H1 (cell line): ENCODE measurements at regions not wholly inside any gene's neighbourhood (a gene's known extent, or its start where the extent isn't known, plus 50 kb on each side); places are given as distances from the start of the nearest gene placed in this dataset.
A peak's percentile ranks its signal among the peaks of the same experiment; 100 is the strongest.

ENCODE experiments used
- CTCF ChIA-PET: fragments of 300-600 bp; sonication (Branson Sonifier 250); formaldehyde crosslinking; loops from one replicate; lab custom pipeline; 2021; ENCODE audit not compliant: partially characterized antibody; lab: Charles Lee
- POLR2A ChIA-PET: fragments of 300-600 bp; sonication (Branson Sonifier 250); formaldehyde crosslinking; loops from one replicate; lab custom pipeline; 2021; ENCODE audit warnings: inconsistent platforms; ENCODE audit not compliant: partially characterized antibody; lab: Charles Lee
- DNase-seq, 2 experiments: peaks; one replicate each; pipeline versions ENCODE4 v3.0.0 to v3.0.0-alpha.2; 2010 to 2022; ENCODE audit warnings: low spot score in 2 of 2, low read depth in 1 of 2, mixed read lengths in 1 of 2
- FAIRE-seq: peaks from 2 replicates; lab custom pipeline; 2011; peaks lifted over from hg19 to GRCh38; lab: Jason Lieb, UNC
- H2AFZ ChIP-seq: 2 replicates; pipeline ENCODE4 v1.8.1; 2012; ENCODE audit warnings: low read length, inconsistent platforms
- H2AK5ac ChIP-seq: 2 replicates; pipeline ENCODE4 v1.6.1; 2013; ENCODE audit warnings: low read depth, low read length
- H2BK120ac ChIP-seq: replicated peaks from 2 replicates; pipeline ENCODE3; 2013; ENCODE audit warnings: low read depth, low read length, inconsistent platforms
- H2BK12ac ChIP-seq: 2 replicates; pipeline ENCODE4 v1.6.1; 2013; ENCODE audit warnings: low read depth, low read length
- H2BK15ac ChIP-seq: 2 replicates; pipeline ENCODE4 v1.6.1; 2013; ENCODE audit warnings: low read length
- H2BK20ac ChIP-seq: 2 replicates; pipeline ENCODE4 v1.6.1; 2013; ENCODE audit warnings: low read length
- H2BK5ac ChIP-seq: 2 replicates; pipeline ENCODE4 v1.6.1; 2013; ENCODE audit warnings: low read depth, low read length
- H3K14ac ChIP-seq: 2 replicates; pipeline ENCODE4 v1.6.1; 2013; ENCODE audit warnings: inconsistent platforms; ENCODE audit not compliant: insufficient read length
- H3K18ac ChIP-seq: 2 replicates; pipeline ENCODE4 v1.6.1; 2013; ENCODE audit warnings: low read length; ENCODE audit errors: extremely low read depth
- H3K23ac ChIP-seq: 2 replicates; pipeline ENCODE4 v1.6.1; 2013; ENCODE audit warnings: inconsistent platforms; ENCODE audit not compliant: insufficient read length
- H3K23me2 ChIP-seq: 2 replicates; pipeline ENCODE4 v1.6.1; 2013; ENCODE audit warnings: low read depth, low read length
- H3K27ac ChIP-seq: 2 replicates; pipeline ENCODE4 v1.6.1; 2011; ENCODE audit warnings: low read depth, low read length, inconsistent platforms
- H3K27me3 ChIP-seq, 4 experiments: replicated peaks in 1 of 4; 1 replicate in 1 of 4; 2 replicates in 3 of 4; pipeline versions ENCODE4 v1.6.1 to v1.8.1; 2011 to 2013; ENCODE audit warnings: low read length in 3 of 4, mild to moderate bottlenecking in 3 of 4, inconsistent platforms in 2 of 4, mixed read lengths in 2 of 4, moderate library complexity in 1 of 4; ENCODE audit not compliant: control insufficient read depth in 3 of 4, insufficient read depth in 3 of 4; ENCODE audit errors: extremely low read depth in 1 of 4
- H3K36me3 ChIP-seq, 4 experiments: 2 replicates each; pipeline versions ENCODE4 v1.6.1 to v1.8.1; 2011 to 2013; ENCODE audit warnings: mild to moderate bottlenecking in 4 of 4, low read length in 3 of 4, moderate library complexity in 2 of 4, control low read depth in 1 of 4, inconsistent platforms in 1 of 4; ENCODE audit not compliant: insufficient read depth in 4 of 4, control insufficient read depth in 2 of 4
- H3K4ac ChIP-seq: replicated peaks from 2 replicates; pipeline ENCODE3; 2013; ENCODE audit warnings: low read length, low read depth, mixed read lengths, inconsistent platforms; ENCODE audit not compliant: insufficient read length
- H3K4me1 ChIP-seq, 4 experiments: replicated peaks in 1 of 4; 1 replicate in 1 of 4; 2 replicates in 3 of 4; pipeline versions ENCODE4 v1.6.1 to v1.8.1; 2011 to 2013; ENCODE audit warnings: low read length in 3 of 4, inconsistent platforms in 2 of 4, mixed read lengths in 1 of 4; ENCODE audit not compliant: insufficient read depth in 4 of 4, control insufficient read depth in 3 of 4
- H3K4me2 ChIP-seq, 2 experiments: 2 replicates each; pipeline versions ENCODE4 v1.6.1 to v1.8.1; 2011 to 2013; ENCODE audit warnings: low read depth in 2 of 2, low read length in 2 of 2, control low read depth in 1 of 2, inconsistent platforms in 1 of 2, mild to moderate bottlenecking in 1 of 2; ENCODE audit not compliant: insufficient read depth in 1 of 2
- H3K4me3 ChIP-seq, 4 experiments: fragments of 200-600, 300-600 bp in 1 of 4; sonication (generic), shearing (Covaris generic), sonication (Bioruptor Twin) in 1 of 4; 2 replicates each; pipeline versions ENCODE4 v1.5.1 to v1.8.1; 2011 to 2016; ENCODE audit warnings: low read length in 4 of 4, low read depth in 3 of 4, control low read depth in 2 of 4, inconsistent platforms in 2 of 4, mild to moderate bottlenecking in 2 of 4, mixed read lengths in 1 of 4, moderate library complexity in 1 of 4; ENCODE audit not compliant: insufficient read depth in 2 of 4; ENCODE audit errors: extremely low read depth in 1 of 4
- H3K56ac ChIP-seq: replicated peaks from 2 replicates; pipeline ENCODE3; 2013; ENCODE audit warnings: low read depth, mild to moderate bottlenecking, mixed read lengths, low read length, inconsistent platforms; ENCODE audit not compliant: insufficient read length
- H3K79me1 ChIP-seq: 2 replicates; pipeline ENCODE4 v1.6.1; 2013; ENCODE audit warnings: low read depth, low read length, control low read depth
- H3K79me2 ChIP-seq, 2 experiments: 2 replicates each; pipeline versions ENCODE4 v1.6.1 to v1.8.1; 2012 to 2013; ENCODE audit warnings: low read length in 2 of 2, mild to moderate bottlenecking in 2 of 2, inconsistent platforms in 1 of 2; ENCODE audit not compliant: insufficient read depth in 2 of 2, control insufficient read depth in 1 of 2
- H3K9ac ChIP-seq, 4 experiments: replicated peaks in 1 of 4; 1 replicate in 1 of 4; 2 replicates in 3 of 4; pipeline versions ENCODE4 v1.6.1 to v1.8.1; 2011 to 2013; ENCODE audit warnings: low read depth in 3 of 4, low read length in 3 of 4, control low read depth in 2 of 4, mild to moderate bottlenecking in 2 of 4, moderate library complexity in 2 of 4, inconsistent platforms in 1 of 4; ENCODE audit errors: extremely low read depth in 1 of 4
- H3K9me3 ChIP-seq, 2 experiments: 2 replicates each; pipeline versions ENCODE4 v1.6.1 to v1.8.1; 2012 to 2013; ENCODE audit warnings: mild to moderate bottlenecking in 2 of 2, moderate library complexity in 2 of 2, control low read depth in 1 of 2, inconsistent platforms in 1 of 2, low read depth in 1 of 2, low read length in 1 of 2, mixed read lengths in 1 of 2; ENCODE audit not compliant: insufficient read depth in 2 of 2
- H4K20me1 ChIP-seq, 2 experiments: replicated peaks in 1 of 2; 2 replicates each; pipeline versions ENCODE3 to v1.8.1; 2011 to 2013; ENCODE audit warnings: inconsistent platforms in 2 of 2, low read length in 2 of 2, mild to moderate bottlenecking in 1 of 2; ENCODE audit not compliant: insufficient read depth in 2 of 2, control insufficient read depth in 1 of 2
- H4K5ac ChIP-seq: 2 replicates; pipeline ENCODE4 v1.6.1; 2013; ENCODE audit warnings: low read length, low read depth, mixed read lengths, inconsistent platforms; ENCODE audit not compliant: insufficient read length
- H4K8ac ChIP-seq: 2 replicates; pipeline ENCODE4 v1.8.0; 2013; ENCODE audit warnings: mild to moderate bottlenecking, moderate library complexity, low read length, inconsistent platforms; ENCODE audit not compliant: insufficient read depth; ENCODE audit errors: extremely low read depth
- H4K91ac ChIP-seq: replicated peaks from 2 replicates; pipeline ENCODE3; 2013; ENCODE audit warnings: low read length, mixed read lengths, inconsistent platforms; ENCODE audit not compliant: insufficient read length
- BRCA1 ChIP-seq: IDR thresholded peaks from 2 replicates; pipeline ENCODE4 v1.6.1; 2012; ENCODE audit warnings: low read depth, low read length, improper control_type of control experiment
- CBX5 ChIP-seq: fragments of 300-800, 300-1000 bp; sonication (generic); IDR thresholded peaks from 2 replicates; pipeline ENCODE4 v1.7.1; 2016; ENCODE audit warnings: antibody characterized with exemption, low read length, low read depth
- CHD1 ChIP-seq: IDR thresholded peaks from 2 replicates; pipeline ENCODE4 v1.6.1; 2012; ENCODE audit warnings: low read depth, low read length, improper control_type of control experiment
- MAFK ChIP-seq: IDR thresholded peaks from 2 replicates; pipeline ENCODE4 v1.6.1; 2012; ENCODE audit warnings: low read depth, mild to moderate bottlenecking, improper control_type of control experiment, low read length
- RFX5 ChIP-seq: IDR thresholded peaks from 2 replicates; pipeline ENCODE4 v1.6.1; 2011; ENCODE audit warnings: low read depth, low read length, improper control_type of control experiment, borderline replicate concordance
- SP1 ChIP-seq: IDR thresholded peaks from 2 replicates; pipeline ENCODE4 v1.6.1; 2011; ENCODE audit warnings: low read depth, low read length
- WGBS, 2 experiments: shearing (Covaris generic) in 1 of 2; methylation state at CpG; one replicate each; pipeline versions ENCODE4 v1.1.6 to v1.1.7; 2013 to 2015; ENCODE audit warnings: low lambda C conversion rate in 2 of 2, mixed read lengths in 2 of 2, inconsistent platforms in 1 of 2, low coverage in 1 of 2, missing lambda C conversion rate in 1 of 2; ENCODE audit not compliant: insufficient replicate concordance in 2 of 2, insufficient coverage in 1 of 2, insufficient read length in 1 of 2; ENCODE audit errors: extremely low coverage in 1 of 2, missing lambda C conversion rate in 1 of 2; 5-methylcytosine and 5-hydroxymethylcytosine counted together
- TF ChIP-seq, protein P1 (sequence below): IDR thresholded peaks from 2 replicates; pipeline ENCODE4 v1.6.1; 2012; ENCODE audit warnings: inconsistent platforms

DNA sequence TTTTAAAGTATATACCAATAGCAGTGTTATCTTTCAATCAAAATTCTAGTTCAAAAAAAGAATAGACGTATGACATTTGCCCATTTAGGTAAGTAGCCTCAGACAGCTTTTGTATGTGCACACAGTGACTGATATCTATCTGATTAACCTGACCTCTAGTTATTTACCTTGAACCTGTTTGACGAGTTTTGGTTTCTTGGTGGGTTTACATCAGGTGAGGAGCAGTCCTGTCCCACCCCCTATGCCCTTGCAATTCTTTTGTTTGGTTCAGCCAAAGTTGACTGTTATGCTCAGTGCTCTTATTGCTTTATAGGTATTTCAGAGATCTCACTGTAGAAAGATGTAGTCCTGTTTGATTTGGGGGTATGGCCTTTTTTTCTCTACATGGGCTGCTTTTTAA is 147.2 kb downstream of the ISOC1 start:
- H3K27me3 ChIP-seq: no peaks in the 10 kb centered on the region
- no peak for DNase-seq
- no peak overlapping the region for H3K23ac ChIP-seq
- no peak overlapping the region for H2BK15ac ChIP-seq
- H2AFZ ChIP-seq: no peak overlapping the region
- H4K5ac ChIP-seq: no peak overlapping the region
- H3K79me1 ChIP-seq: no peaks in the 10 kb centered on the region
- no peak overlapping the region for H2BK12ac ChIP-seq
- H3K14ac ChIP-seq: no peak overlapping the region
- no peak overlapping the region for H3K4ac ChIP-seq
- TF ChIP-seq RFX5 (no peak), BRCA1 (no peak), CHD1 (no peak), CBX5 (no peak), MAFK (no peak), SP1 (0 out of 2 replicates have a peak, but pooled peaks have one; percentile 12)
- TF ChIP-seq, protein P1, sequence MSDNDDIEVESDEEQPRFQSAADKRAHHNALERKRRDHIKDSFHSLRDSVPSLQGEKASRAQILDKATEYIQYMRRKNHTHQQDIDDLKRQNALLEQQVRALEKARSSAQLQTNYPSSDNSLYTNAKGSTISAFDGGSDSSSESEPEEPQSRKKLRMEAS: no peak
- H2BK120ac ChIP-seq: no peak overlapping the region
- no peak overlapping the region for H2BK20ac ChIP-seq
- H4K8ac ChIP-seq: no peak overlapping the region
- H3K27ac ChIP-seq: no peak overlapping the region
- no peaks in the 10 kb centered on the region for H3K4me1 ChIP-seq
- H3K36me3 ChIP-seq: no peaks in the 10 kb centered on the region
- no peak overlapping the region for H4K91ac ChIP-seq
- no peaks in the 10 kb centered on the region for H3K9me3 ChIP-seq
- H3K23me2 ChIP-seq: no peaks in the 10 kb centered on the region
- H3K79me2 ChIP-seq: no peaks in the 10 kb centered on the region
- CTCF ChIA-PET: no interaction called here
- 62% methylated on average over 2 of the region's 2 CpGs; no CpG with 5 or more reads in 1 of the 2 experiments for WGBS, 2 experiments
- no peak for FAIRE-seq
- H3K4me2 ChIP-seq: no peak overlapping the region
- H2AK5ac ChIP-seq: no peak overlapping the region
- H3K9ac ChIP-seq: no peak overlapping the region
- no peaks in the 10 kb centered on the region for H4K20me1 ChIP-seq
- POLR2A ChIA-PET: interaction anchor here (0.7 kb wide), 1 partner anchor 219 kb away, joined by 3 read pairs; no protein-coding TSS in a partner anchor
- H3K4me3 ChIP-seq: no peak overlapping the region
- H3K18ac ChIP-seq: no peak overlapping the region
- no peak overlapping the region for H3K56ac ChIP-seq
- H2BK5ac ChIP-seq: no peak overlapping the region
